T-helper 1 cell (primary cell): ENCODE measurements at regions not wholly inside any gene's neighbourhood (a gene's known extent, or its start where the extent isn't known, plus 50 kb on each side); places are given as distances from the start of the nearest gene placed in this dataset.
A peak's percentile ranks its signal among the peaks of the same experiment; 100 is the strongest.

Experiments
- DNase-seq, 5 donors: peaks; one replicate each; pipeline ENCODE4 v3.0.0-alpha.2; 2012 to 2020

DNA sequence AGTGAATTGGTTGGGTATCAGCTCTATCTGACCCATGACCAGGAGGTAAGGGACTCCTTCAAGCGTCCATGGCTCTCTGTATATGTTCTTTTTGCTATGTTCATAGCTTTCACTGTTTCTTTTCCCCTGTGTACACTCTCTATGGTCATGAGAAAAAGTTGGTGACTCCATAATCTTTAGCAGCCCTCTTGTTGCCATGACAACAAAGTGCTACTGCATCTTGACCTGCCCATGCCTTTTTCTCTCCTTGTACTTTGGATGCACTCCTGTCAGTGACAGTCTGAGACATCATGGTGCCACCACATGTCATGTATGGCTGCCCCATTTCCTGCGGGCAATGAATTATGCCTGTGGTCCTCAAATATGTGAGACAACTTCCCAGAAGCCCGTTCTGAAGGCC is 280.2 kb downstream of the TMEM121 start:
- no peak for DNase-seq

GRCh38 chr14:105817971-105818711 is 291.8 kb downstream of the TMEM121 start:
- DNase-seq: no peak

GRCh38 chr14:105818712-105819005 is 292.3 kb downstream of the TMEM121 start:
- no peak for DNase-seq

DNA sequence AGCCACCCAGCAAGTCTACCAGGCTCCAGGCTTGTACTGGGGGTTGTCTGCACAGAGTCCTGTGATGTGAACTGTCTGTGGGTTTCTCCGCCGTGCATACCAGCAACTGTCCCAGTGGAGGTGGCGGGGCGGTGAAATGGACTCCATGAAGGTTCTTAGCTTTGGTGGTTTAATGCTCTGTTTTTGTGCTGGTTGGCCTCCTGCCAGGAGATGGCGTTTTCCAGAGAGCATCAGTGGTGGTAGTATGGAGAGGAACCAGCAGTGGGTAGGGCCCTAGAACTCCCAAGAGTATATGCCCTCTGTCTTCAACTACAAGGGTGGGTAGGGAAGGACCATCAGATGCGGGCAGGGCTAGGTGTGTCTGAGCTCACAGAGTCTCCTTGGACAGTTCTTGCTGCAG is 303.8 kb downstream of the TMEM121 start:
- DNase-seq: no peak

- DNase-seq: no peak
Measured at GRCh38 chr14:105836160-105836559, 309.8 kb downstream of the TMEM121 start.

DNA sequence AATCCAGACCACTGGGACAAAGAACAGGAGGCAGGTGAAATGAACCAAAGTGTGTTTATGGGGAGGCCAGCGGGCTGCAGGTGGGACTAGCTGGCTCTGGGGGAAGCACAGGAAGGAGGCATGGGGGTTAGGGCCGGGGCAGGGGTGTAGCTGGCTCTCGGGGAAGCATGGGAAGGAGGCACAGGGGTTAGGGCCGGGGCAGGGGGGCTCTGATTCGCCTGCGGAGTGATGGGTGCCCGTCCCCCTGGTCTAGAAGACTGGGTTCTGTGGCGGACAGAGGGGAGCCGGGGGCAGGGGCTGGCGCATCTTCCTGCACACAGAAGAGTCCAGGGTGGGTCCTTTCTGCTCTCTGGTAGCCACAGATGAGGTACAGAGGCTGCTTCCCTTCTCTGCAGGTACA is 310.3 kb downstream of the TMEM121 start:
- DNase-seq: no peak

DNA sequence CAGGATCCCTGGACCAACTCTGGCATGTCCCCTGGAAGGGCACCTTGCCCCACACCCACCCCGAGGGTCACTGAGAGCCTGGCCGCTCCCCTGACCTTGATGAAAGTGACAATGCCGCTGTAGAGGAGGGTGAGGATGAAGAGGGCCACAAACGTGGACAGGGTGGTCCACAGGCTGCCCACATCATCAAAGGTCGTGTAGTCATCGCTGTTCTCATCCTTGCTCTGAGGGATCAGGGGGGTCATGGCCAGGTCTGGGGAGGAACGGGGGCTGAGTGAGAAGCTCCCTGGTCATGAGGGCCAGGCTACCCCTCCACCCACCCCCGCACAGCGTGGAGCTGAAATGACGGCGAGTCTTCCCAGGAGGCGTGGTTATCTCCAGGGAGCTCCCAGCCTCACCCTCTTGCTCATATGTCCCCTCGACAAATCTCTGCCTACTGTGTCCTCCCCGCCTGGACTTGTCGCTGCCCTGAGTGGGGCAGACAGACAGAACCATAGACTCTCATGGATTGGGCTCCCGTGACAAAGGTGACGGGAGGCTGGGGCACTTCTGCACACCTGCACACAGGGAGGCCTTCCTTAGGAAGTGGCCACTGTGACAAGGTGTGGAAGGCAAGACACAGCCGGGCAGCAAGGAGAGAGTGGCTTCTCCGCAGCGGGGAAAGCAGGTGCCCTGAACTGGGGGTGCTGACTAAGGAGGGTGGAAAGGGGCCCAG is 311.1 kb downstream of the TMEM121 start:
- DNase-seq: no peak

DNA sequence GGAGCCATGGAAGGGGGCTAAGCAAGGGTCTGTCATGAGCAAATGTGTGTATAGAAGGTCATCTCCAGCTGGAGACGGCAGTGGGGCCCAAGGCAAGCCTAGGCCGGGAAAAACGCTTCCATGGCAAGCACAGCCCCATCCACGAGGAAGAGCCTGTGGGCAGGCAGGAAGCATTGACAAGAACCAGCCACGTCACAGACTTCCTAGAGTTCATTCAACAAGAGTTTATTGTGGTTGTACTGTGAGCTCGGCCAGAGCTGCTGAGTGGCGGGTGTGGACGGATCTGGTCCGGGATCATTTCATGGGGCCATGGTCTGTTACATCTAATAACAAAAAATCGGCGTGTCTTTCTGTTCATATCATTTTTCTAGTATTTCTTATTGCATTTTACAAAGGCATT is 311.7 kb downstream of the TMEM121 start:
- no peak for DNase-seq

DNA sequence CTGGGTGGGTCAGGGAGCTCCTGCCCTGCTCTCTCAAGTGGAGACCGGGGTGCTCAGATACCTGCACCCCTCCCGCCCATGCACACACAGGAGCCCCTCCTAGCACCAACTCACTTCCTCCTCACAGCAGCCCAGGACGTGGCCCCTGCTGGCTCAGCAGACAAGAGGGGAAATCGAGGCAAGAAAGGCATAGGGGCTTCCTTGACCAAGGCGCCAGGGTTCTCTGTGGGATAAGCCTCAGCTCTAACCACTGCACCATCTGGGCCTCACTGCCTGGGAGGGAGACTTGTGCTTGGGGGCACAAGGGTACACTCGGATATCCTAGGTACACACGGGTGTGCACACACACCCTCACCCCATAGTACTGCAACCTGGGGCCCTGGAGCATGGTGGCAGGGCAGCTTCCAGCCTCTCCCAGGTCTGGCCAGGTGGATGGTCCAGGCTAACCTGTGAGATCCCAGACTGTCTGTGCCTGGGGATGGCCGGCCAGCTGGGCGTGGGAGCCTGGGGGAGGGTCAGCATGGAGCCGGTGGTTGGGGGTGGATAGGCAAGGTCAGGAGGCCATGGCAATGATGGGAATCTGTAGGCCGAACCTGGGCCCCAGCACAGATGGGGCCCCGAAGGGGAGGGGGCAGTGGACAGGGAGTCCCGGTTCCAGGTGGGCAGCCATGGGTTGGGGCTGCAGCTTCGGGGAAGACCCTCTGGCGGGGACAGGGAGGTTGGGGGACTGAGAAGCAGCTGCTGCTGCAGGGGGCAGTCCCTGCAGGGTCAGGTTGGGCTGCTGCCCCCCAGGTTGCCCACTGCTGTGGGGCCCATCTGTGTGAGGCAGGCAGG is 312.4 kb downstream of the TMEM121 start:
- no peak for DNase-seq

GRCh38 chr14:105839425-105840265 is 313.3 kb downstream of the TMEM121 start:
- no peak for DNase-seq

DNA sequence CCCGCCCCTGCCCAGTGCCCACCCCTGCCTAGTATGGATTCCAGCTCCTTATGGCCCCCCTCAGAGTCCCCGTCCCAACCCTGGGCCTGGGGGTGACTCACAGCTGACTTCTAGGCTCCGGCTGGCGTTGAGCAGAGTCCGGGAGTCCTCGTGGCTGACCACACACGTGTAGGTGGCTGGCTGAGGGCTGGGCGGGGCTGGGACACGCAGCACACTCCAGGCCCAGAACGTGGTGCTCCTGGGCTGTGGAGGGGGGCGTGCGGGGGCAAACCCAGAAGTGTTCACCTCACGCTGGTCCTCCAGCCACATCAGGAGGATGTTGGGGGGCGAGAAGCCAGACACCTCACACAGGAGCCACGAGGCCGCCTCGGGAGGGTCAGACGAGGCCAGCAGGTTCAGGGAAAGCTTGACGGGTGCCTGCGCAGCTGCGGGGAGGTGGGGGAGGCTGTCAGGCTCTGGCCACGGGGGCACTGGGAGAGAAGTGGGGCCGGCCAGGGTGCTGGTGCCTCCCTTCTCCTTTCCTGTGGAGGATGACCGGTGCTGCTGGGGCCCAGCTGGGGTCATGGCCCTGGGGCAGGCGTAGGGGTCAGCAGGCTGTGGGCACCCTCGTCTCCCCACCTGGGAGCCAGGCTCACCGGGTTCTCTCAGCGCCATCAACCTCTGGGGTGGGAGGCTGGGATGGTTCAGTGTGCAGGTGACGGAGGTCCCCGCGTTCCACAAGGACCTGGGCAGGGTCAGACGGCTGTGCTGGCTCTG is 314.1 kb downstream of the TMEM121 start:
- DNase-seq: peak in 1 of 5 donors; percentile 12

DNA sequence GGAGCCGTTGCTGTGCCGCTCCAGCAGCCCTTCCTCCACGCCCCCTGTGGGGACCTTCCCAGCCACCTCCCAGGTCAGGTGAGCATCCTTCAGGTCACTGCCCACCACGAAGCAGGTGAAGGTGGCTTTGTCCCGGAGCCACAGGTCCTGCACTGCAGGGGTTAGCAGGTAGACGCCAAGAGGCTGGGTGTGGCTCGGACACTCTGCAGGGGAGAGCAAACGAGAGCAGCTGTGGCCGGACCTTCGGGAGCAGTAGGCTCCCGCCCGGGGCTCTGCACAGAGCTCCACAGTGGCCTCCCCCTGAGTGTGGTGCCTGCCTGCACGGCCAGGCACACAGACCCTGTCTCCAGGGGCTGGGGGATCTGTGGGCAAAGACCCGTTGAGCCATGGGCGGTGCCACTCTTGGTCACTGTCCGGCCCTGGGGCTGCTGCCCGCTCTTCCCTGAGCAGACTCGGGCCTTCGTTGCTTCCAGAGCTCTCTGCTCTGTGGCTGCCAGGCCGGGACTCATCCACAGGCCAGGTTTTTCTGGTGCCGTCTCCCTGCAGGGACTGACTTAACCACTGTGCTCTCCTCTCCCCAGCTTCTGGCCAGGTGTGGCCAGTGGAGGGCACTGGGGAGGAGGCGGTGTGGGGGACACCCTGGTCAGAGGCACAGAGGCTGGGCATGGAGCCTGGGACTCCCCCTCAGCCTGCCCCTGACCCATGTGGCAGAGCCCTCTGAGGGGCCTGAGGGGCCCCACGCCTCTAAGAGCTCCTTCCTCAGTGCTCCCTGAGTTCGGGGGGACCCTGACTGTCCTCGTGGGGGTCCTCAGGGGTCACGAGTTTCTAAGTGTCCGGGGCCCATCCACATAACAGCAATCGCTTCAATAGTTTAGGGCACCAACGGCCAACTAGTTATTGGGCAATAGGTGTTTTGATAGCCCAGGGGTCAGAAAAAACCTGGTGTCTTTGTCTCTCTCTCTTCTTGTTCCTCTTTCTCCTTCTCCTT is 314.9 kb downstream of the TMEM121 start:
- no peak for DNase-seq

DNA sequence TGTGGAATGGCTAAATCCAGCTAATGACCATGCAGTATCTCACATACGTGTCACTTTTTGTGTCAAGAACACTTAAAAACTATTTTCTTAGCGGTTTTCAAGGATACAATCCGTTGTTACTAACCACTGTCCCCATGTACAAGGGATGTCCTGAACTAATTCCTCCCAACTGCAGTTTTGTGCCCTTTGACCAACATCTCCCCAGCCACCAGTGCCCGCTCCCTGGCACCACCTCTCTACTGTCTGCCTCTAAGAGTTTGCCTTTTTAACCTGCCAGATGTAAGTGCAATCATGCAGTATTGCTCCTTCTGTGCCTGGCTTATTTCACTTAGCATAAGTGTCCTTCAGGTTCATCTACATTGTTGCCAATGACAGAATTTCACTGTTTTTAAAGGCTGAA is 315.7 kb downstream of the TMEM121 start:
- DNase-seq: no peak

DNA sequence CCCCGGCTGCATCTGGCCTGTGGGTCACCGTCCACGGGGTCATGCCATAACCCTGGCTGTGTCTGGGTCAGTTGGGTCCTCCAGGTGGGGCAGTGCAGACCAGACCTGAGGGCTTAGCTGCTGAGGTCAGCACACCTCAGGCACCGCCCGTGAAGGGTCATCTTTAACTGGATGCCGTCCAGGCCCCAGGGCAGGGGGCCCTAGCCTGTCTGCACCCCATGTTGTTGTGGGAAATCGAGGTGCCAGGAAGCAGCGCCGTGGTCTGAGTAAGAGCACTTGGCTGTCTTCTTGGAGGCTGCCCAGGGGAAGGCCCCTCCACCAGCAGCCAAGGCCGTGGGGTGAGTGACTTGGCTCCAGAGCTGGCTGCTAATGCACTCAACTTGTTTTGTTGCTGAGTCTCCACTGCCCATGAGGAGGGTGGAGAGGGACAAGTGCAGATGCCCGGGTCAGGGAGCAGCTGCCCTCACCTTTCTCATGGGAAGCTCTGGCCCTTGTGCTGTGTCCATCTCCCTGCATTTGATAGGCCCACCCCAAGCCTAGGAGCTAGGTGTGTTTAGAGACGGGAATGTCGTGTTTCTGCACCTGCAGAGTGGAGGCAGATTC is 317.2 kb downstream of the TMEM121 start:
- DNase-seq: no peak

DNA sequence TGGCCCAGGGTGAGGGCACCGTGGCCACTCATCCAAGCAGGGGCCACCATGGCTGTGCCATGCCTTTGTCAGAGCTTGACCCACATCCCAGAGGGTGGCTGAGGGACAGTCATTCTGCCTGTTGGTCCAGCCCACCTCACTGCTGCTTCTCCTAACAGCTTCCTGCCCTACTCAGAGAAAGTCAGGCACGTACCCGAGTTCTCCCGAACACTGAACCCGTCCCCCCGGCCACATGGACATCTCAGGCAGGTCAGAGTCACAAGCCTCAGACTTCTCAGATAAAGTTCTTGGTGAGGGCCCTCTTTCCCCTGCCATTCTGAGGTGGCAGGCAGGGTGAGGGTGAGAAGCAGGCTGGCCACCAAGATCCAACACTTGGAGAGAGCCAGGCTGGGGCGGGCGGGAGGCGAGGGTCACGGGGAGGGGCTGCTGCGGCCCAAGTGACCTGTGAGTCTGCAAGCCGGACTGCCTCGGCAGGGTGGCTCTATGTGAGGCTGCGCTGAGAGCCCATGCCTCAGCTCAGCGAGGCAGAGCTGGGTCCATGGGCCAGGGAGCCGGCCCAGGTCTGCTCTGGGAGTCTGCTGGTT is 317.8 kb downstream of the TMEM121 start:
- DNase-seq: no peak

DNA sequence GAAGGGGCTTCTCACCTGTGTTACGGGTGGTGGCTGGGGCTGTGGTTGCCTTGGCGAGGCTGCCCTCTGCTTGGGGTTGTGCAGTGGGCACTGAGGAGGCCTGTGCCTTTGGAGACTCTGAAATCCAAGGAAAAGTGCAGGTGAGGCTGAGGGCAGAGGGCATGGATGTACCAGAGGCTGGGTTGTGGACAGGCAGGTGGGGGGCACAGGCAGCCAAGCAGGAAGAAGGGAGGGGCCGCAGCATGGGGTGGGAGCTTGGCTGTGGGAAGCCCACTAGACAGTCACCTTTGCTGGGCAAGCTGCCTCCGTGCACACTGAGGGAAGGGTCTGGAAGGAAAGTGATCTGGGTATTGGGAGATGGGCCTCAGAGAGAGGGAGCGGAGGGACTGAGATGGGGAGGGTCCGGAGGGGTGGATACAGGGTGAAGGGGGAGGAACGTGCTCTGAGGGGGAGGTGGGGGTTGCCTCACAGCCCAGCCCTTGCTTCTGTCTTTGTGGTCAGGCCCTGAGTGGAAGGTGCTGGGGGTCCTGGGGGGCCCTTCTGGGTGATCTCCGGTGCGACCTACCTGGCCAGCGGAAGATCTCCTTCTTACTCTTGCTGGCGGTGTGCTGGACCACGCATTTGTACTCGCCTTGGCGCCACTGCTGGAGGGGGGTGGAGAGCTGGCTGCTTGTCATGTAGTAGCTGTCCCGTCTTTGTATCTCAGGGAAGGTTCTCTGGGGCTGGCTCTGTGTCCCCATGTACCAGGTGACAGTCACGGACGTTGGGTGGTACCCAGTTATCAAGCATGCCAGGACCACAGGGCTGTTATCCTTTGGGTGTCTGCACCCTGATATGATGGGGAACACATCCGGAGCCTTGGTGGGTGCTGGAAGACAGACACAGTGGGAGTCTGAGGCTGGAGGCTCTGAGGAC is 318.7 kb downstream of the TMEM121 start:
- no peak for DNase-seq

- DNase-seq: no peak
Measured at GRCh38 chr14:105845725-105846309, 319.4 kb downstream of the TMEM121 start.

DNA sequence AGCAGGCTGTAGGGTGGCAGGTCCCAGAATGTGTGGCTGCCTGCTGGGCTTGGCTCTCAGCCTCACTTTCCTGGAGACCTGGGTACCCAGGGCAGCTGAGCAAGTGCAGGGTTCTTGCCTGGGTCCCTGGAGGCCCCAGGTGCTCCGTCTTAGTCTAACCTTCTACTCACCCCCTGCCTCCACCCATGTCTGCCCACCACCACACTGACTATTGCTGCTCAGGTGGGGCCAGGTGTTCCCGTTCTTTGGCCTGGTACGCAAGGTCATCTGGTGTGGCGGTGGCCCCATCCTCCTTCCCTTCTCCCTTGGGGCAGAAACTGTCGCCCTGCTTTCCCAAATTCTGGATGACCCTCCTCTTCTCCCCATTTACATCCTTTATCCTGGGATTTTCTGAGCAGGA is 319.9 kb downstream of the TMEM121 start:
- no peak for DNase-seq
